ENCODE measurements at regions not wholly inside any gene's neighbourhood (a gene's known extent, or its start where the extent isn't known, plus 50 kb on each side); places are given as distances from the start of the nearest gene placed in this dataset.

- peak; percentile 65 for DNase-seq (ENCODE audit: low spot score)
- in situ Hi-C loops (cut with HindIII; ENCODE audit: low sequenced_read_pairs): no loop called here
These were observed 279.5 kb downstream of the SEC14L1 start for GRCh38 chr17:77420095-77420803.

- in situ Hi-C loops (cut with HindIII; ENCODE audit: low sequenced_read_pairs): no loop called here
- peak; percentile 67 for DNase-seq (ENCODE audit: low spot score)
These were observed 280.2 kb downstream of the SEC14L1 start for GRCh38 chr17:77420804-77421629.

- no peak for DNase-seq (ENCODE audit: low spot score)
- in situ Hi-C loops (cut with HindIII; ENCODE audit: low sequenced_read_pairs): no loop called here
These were observed 280.8 kb downstream of the SEC14L1 start for GRCh38 chr17:77421630-77421972.

GRCh38 chr17:77422104-77422747, 281.5 kb downstream of the SEC14L1 start:
- no peak for DNase-seq (ENCODE audit: low spot score)

GRCh38 chr17:77422748-77423113, 282.0 kb downstream of the SEC14L1 start:
- in situ Hi-C loops (cut with HindIII; ENCODE audit: low sequenced_read_pairs): no loop called here
- DNase-seq (ENCODE audit: low spot score): no peak

More at GRCh38 chr17:77422104-77422747, 281.5 kb downstream of the SEC14L1 start:
- in situ Hi-C loops (cut with HindIII; ENCODE audit: low sequenced_read_pairs): no loop called here

- in situ Hi-C loops (cut with HindIII; ENCODE audit: low sequenced_read_pairs): no loop called here
- DNase-seq (ENCODE audit: low spot score): peak; percentile 87
These were observed 283.1 kb downstream of the SEC14L1 start for GRCh38 chr17:77423589-77424451.

GRCh38 chr17:77424585-77425344, 284.0 kb downstream of the SEC14L1 start:
- in situ Hi-C loops (cut with HindIII; ENCODE audit: low sequenced_read_pairs): no loop called here
- no peak for DNase-seq (ENCODE audit: low spot score)

GRCh38 chr17:77425348-77425747, 284.6 kb downstream of the SEC14L1 start:
- no peak for DNase-seq (ENCODE audit: low spot score)
- in situ Hi-C loops (cut with HindIII; ENCODE audit: low sequenced_read_pairs): no loop called here

GRCh38 chr17:77425791-77426641, 285.2 kb downstream of the SEC14L1 start:
- in situ Hi-C loops (cut with HindIII; ENCODE audit: low sequenced_read_pairs): no loop called here
- DNase-seq (ENCODE audit: low spot score): peak; percentile 89

GRCh38 chr17:77426676-77427386, 286.1 kb downstream of the SEC14L1 start:
- no peak for DNase-seq (ENCODE audit: low spot score)
- in situ Hi-C loops (cut with HindIII; ENCODE audit: low sequenced_read_pairs): no loop called here

- no peak for DNase-seq (ENCODE audit: low spot score)
- in situ Hi-C loops (cut with HindIII; ENCODE audit: low sequenced_read_pairs): no loop called here
These were observed 286.7 kb downstream of the SEC14L1 start for GRCh38 chr17:77427391-77427991.

- in situ Hi-C loops (cut with HindIII; ENCODE audit: low sequenced_read_pairs): no loop called here
- no peak for DNase-seq (ENCODE audit: low spot score)
These were observed 287.4 kb downstream of the SEC14L1 start for GRCh38 chr17:77428020-77428748.

GRCh38 chr17:77428749-77429368, 288.1 kb downstream of the SEC14L1 start:
- in situ Hi-C loops (cut with HindIII; ENCODE audit: low sequenced_read_pairs): no loop called here

GRCh38 chr17:77429369-77429968, 288.7 kb downstream of the SEC14L1 start:
- DNase-seq (ENCODE audit: low spot score): no peak
- in situ Hi-C loops (cut with HindIII; ENCODE audit: low sequenced_read_pairs): no loop called here

More at GRCh38 chr17:77428749-77429368, 288.1 kb downstream of the SEC14L1 start:
- DNase-seq (ENCODE audit: low spot score): no peak

- in situ Hi-C loops (cut with HindIII; ENCODE audit: low sequenced_read_pairs): no loop called here
- peak; percentile 85 for DNase-seq (ENCODE audit: low spot score)
These were observed 289.4 kb downstream of the SEC14L1 start for GRCh38 chr17:77429969-77430752.

Measured in G401 (cell line).